HG03095 (cell line): ENCODE measurements at regions not wholly inside any gene's neighbourhood (a gene's known extent, or its start where the extent isn't known, plus 50 kb on each side); places are given as distances from the start of the nearest gene placed in this dataset.
A peak's percentile ranks its signal among the peaks of the same experiment; 100 is the strongest.
"Not testable (repeated sequence)": the region's sequence is repeated elsewhere in the genome, so short reads cannot be mapped to it uniquely, and the experiment has no call there.

Source experiments
- ATAC-seq: cut with Tn5 transposase; IDR thresholded peaks from one replicate; pipeline ENCODE4 v1.9.1; 2021; ENCODE audit warnings: moderate library complexity; ENCODE audit not compliant: unreplicated experiment

DNA sequence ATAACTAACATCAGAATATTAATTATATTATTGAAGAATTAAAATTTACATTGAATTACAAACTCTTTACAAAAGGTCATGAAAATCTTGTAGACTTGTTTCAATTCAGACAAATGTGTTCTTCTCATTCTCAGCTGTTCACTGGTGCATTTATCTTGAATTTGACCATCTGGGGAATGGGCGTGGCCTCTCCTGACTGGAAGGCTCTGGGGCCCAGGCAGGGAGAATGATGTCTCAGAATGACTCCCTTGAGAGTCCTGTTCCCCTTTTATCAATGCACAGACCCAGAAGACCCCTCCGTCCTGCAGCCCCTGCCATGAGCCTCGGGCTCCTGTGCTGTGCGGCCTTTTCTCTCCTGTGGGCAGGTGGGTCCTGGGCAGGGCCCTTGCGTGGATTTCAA, 242.2 kb upstream of the PRSS1 start:
- not testable (repeated sequence) for ATAC-seq

DNA sequence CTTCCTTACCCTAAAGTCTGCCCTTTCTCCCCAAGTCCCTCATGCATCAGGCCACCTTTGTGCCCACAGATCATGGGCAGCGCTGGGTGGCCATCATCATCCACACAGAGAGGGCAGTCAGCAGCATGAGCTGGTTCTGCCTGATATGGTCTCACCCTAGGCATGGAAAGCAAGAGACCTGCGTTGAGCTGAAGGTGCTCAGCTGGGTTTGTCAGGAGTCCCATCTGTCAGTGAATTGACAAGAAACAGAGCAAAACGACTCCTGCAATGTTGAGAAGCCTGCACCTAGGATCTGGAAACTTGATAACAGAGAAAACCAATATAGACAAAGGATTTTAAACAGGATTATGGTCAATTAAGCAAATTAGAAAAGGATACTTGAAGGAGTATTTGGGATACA, 242.7 kb upstream of the PRSS1 start:
- no peak for ATAC-seq

DNA sequence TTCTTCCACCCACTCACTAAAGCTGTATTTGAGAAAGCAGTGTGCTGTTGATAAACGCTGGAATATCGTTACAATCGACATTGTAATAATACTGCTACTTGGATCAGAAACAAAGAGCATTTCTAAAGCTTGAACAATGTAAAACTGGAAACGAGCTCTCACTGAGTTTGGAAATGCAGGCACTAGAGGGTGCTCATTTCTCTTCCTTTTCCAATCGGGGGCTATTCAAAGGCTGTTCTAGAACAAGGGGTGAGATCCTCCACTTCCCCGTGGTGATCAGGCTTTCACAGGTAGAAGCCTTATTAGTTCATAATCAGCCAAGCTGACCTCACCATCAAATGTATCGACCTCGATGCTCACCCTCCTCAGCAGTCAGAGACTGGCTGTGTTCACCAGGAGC, 245.3 kb upstream of the PRSS1 start:
- ATAC-seq: not testable (repeated sequence)

GRCh38 chr7:142503036-142503435, 245.2 kb upstream of the PRSS58 start:
- no peak for ATAC-seq

GRCh38 chr7:142501434-142501833, 243.6 kb upstream of the PRSS58 start:
- no peak for ATAC-seq

DNA sequence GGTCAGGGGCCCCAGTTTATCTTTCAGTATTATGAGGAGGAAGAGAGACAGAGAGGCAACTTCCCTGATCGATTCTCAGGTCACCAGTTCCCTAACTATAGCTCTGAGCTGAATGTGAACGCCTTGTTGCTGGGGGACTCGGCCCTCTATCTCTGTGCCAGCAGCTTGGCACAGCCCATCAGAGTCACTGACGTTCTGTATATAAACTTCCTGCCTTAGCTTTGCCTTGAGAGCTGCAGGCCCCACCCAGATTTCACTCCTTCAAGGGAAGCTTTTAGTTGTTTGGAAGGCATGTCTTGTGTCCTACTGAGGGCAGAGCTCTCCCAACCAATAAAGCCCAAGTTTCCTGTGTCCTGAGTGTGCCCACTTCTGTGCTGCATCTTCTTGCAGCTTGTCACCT, 242.5 kb upstream of the PRSS58 start:
- no peak for ATAC-seq

DNA sequence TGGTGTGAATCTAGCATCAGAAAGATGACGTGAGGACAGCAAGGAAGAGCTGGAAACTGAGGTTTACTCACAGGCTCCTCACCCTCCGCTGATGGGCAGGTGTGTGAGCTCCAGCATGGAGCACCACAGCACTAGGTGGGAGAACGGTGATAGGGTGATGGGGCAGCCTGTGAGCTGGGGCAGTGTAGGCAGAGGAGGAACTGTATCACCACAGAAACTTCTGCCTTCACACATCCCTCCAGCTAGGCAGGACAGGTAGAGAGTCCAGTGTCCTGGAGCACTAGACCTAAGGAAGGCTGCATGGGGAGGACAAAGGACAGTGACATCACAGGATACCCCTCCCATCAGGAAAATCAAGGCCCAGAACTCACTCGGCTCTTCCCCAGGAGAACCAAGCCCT, 241.8 kb upstream of the PRSS58 start:
- ATAC-seq: no peak

DNA sequence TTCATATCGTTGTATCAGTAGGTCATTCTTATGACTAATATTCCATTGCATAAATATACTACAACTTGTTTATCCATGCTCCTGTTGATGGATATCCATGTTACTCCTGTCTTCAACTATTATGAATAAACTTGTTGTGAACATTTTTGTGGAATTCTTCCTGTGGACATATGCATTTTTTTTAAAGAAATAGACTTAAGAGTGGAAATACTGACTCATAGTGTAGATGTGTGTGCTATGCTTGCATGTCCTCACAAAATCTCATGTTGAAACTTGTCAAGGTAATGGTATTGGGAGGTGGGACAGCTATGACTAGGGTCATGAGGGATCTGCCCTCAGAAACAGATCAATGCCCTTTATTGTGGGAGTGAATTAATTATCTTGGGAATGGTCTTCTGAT, 240.5 kb upstream of the PRSS58 start:
- ATAC-seq: no peak

DNA sequence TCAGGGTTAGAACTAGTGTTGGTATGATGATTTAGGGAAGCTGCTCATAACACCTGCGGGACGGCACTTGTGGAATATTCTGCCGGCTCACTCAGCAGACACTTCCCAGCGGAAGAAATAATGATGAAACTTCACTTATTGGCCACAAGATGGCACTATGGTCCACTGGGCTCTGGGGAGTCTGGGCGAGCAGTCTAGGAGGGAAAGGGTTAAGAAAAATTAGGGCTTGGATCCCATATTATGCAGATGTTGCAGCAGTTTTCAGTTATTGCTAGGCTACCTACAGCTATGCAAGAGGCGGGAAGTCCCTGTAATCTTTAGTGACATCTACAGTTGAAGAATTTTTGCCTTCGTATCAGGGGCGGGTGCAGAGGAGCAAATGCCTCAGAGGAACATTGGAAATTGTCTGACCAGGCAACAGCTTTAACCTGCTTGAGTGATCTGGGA, 238.7 kb upstream of the PRSS58 start:
- ATAC-seq: peak; percentile 64

- not testable (repeated sequence) for ATAC-seq
These were observed 238.0 kb upstream of the PRSS58 start for GRCh38 chr7:142495879-142496278.

- ATAC-seq: not testable (repeated sequence)
These were observed 237.4 kb upstream of the PRSS58 start for GRCh38 chr7:142495301-142495700.

- ATAC-seq: no peak
These were observed 236.2 kb upstream of the PRSS58 start for GRCh38 chr7:142494021-142494420.

DNA sequence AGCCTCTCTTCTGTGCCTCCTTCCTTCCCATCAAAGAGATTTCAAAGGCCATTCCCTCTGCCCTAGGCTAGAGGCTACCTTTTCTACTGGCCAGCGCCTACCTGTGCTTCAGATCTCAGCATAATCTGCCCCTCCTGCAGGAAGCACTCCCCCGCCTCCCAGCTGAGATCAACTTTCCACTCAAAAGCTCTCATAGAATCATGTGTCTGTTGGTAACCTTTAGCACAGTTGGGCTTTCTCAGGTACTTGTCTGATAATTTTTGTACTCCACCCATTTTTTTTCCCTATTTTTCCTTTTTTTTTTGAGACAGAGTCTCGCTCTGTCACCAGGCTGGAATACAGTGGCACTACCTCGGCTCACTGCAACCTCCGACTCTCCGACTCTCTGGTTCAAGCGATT, 231.0 kb upstream of the PRSS58 start:
- ATAC-seq: no peak

- ATAC-seq: no peak
These were observed 230.3 kb upstream of the PRSS58 start for GRCh38 chr7:142488036-142488633.

DNA sequence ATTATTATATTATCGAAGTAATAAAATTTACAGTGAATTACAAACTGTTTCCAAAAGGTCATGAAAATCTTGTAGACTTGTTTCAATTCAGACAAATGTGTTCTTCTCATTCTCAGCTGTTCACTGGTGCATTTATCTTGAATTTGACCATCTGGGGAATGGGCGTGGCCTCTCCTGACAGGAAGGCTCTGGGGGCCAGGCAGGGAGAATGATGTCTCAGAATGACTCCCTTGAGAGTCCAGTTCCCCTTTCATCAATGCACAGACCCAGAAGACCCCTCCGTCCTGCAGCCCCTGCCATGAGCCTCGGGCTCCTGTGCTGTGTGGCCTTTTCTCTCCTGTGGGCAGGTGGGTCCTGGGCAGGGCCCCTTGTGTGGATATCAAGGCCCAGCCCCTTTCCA, 229.7 kb upstream of the PRSS58 start:
- not testable (repeated sequence) for ATAC-seq

- ATAC-seq: no peak
These were observed 229.3 kb upstream of the PRSS58 start for GRCh38 chr7:142487124-142487523.

- ATAC-seq: no peak
These were observed 227.9 kb upstream of the PRSS58 start for GRCh38 chr7:142485617-142486226.

GRCh38 chr7:142483659-142484317, 225.9 kb upstream of the PRSS58 start:
- ATAC-seq: no peak

- peak; percentile 58 for ATAC-seq
These were observed 225.2 kb upstream of the PRSS58 start for GRCh38 chr7:142482891-142483658.

DNA sequence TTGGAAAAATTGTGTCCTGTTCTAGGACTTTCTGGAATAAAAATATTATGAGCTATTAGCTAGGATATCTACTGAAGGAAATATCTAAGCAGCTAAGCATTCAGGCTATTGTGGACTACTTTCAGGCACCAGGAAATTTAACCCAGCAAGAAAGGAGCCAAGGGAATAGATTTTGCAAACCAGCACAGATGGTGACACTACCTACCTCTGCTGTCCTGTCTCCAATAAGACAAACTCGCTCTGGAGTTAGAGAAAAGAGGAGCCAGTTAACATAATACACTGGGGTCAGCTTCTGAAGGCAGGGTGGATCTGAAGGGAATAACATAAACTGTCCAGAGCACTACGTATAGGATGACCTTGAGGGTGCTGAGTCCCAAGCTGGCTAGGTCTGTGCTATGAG, 223.7 kb upstream of the PRSS58 start:
- ATAC-seq: no peak

DNA sequence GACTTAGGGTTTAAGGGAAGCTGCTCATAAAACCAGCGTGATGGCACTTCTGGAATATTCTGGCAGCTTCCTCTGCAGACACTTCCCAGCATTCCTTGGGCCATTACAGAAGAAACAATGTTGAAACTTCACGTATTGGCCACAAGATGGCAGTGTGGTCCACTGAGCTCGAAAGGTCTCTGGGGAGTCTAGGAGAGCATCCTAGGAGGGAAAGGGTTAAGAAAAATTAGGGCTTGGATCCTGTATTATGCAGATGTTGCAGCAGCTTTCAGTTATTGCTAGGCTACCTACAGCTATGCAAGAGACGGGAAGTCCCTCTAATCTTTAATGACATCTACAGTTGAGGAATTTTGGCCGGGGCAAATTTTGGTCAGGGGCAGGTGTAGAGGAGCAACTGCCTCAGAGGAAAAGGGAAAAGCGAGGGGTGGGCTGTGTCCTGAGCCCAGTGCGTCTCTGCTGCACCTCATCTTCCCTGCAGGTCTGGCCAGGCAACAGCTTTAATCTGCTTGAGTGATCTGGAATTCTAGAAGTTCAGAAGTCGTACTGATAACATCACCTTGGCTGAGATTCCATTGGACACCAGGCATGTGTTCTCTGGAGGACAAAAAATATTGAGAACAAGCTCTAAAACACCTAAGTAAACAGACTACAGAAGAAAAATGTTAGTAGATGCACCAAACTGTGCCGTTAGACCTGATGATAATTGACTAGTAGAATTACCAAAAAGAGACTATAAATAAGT, 220.8 kb upstream of the PRSS58 start:
- peak; percentile 74 for ATAC-seq
